IPS-15b (cell line): ENCODE measurements at regions not wholly inside any gene's neighbourhood (a gene's known extent, or its start where the extent isn't known, plus 50 kb on each side); places are given as distances from the start of the nearest gene placed in this dataset.

ENCODE experiments used
- H3K27me3 ChIP-seq: one replicate; pipeline ENCODE4 v1.6.1; 2013; ENCODE audit warnings: low read length; ENCODE audit not compliant: control insufficient read depth, insufficient read depth
- H3K36me3 ChIP-seq: one replicate; pipeline ENCODE4 v1.6.1; 2013; ENCODE audit warnings: low read length; ENCODE audit not compliant: control insufficient read depth, insufficient read depth
- H3K4me1 ChIP-seq: one replicate; pipeline ENCODE4 v1.6.1; 2013; ENCODE audit warnings: mild to moderate bottlenecking, low read length; ENCODE audit not compliant: control insufficient read depth, insufficient read depth
- H3K4me3 ChIP-seq: one replicate; pipeline ENCODE4 v1.5.1; 2013; ENCODE audit warnings: low read depth, low read length
- H3K9ac ChIP-seq: one replicate; pipeline ENCODE4 v1.6.1; 2013; ENCODE audit warnings: low read depth, mild to moderate bottlenecking, low read length
- H3K9me3 ChIP-seq: one replicate; pipeline ENCODE4 v1.6.1; 2013; ENCODE audit warnings: mild to moderate bottlenecking, low read length; ENCODE audit not compliant: control insufficient read depth, insufficient read depth

DNA sequence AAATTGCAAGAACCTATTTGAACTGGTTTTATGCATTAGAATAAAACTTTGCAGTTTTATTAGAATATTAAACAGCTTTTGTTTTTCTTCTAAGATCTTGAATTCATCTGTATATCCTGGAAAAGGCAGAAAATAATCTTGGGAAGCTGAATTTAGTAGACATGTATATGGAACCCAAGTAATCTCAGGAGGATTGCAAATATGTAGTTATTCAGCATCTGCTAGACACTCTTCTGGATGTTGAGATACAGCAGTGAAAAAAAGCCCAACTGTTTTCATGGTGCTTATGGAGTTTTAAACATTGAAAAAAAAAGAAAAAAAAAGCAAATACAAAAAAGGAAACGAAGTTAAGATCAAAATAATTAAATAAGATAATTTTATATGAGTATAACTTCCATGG is 922.2 kb upstream of the SEMA6A start:
- Histone ChIP-seq H3K4me3 (no peak overlapping the region), H3K4me1 (no peaks in the 10 kb centered on the region), H3K9ac (no peak overlapping the region), H3K36me3 (no peaks in the 10 kb centered on the region), H3K27me3 (no peaks in the 10 kb centered on the region), H3K9me3 (no peaks in the 10 kb centered on the region)

DNA sequence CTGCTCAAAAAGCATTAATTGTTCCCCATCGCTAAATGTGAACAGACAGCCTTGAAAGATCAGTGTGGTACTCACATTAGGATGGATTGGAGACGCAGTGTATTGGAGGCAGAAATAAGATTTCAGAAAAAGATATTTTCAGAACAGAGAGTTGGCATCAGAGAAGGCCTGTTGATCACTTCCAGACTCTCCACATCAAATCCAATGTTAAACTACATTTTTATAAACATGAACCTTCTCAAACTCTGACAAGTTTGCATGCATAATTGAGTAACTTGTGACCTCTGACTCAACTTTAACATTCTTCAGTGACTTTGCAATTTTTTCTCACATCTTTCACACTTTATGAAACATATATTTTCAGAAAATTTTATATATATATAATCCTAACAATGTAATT is 919.6 kb upstream of the SEMA6A start:
- Histone ChIP-seq H3K4me1 (no peaks in the 10 kb centered on the region), H3K27me3 (no peaks in the 10 kb centered on the region), H3K36me3 (no peaks in the 10 kb centered on the region), H3K9ac (no peak overlapping the region), H3K9me3 (no peaks in the 10 kb centered on the region), H3K4me3 (no peak overlapping the region)

DNA sequence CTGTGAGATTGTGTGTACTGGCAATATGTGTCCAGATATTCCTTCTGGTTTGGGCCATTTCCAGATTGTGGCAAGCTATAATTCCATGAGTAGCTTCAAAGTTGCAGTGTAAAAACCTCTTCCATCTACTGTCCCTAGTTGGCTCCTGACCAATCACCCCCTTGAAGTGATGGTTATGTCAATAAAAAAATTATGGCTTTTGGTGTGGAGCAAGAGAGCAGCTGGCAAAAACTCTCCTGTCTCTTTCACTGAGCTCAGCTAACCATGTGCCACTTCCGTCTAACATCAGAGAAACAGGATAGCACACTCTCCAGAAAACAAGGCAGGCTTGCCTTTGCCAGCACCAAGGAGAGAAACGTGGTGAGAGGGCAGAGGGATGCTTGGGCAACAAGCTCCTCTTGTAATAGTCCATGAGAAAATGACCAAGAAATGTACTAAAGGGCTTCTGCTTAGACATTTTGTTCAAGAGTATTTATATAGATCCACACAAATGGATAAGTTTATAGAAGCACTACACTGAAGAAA is 914.4 kb upstream of the SEMA6A start:
- Histone ChIP-seq H3K9ac (no peak overlapping the region), H3K9me3 (no peaks in the 10 kb centered on the region), H3K4me1 (no peaks in the 10 kb centered on the region), H3K4me3 (no peak overlapping the region), H3K36me3 (no peaks in the 10 kb centered on the region), H3K27me3 (no peaks in the 10 kb centered on the region)

DNA sequence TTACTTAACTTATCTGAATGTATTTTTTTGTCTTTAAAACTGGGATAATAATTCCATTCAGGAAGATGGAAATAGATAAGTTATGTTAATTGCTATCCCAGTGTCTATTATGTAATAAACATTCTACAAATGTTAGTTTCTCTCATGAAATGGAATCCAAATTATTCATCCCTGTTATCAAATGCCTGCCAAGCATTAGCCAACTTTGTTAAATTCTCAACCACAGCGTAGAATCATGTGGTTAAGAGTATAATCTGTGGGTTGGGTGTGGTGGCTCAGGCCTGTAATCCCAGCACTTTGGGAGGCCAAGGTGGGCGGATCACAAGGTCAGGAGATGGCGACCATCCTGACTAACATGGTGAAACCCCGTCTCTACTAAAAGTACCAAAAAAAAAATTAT is 912.9 kb upstream of the SEMA6A start:
- Histone ChIP-seq H3K9me3 (no peaks in the 10 kb centered on the region), H3K27me3 (no peaks in the 10 kb centered on the region), H3K36me3 (no peaks in the 10 kb centered on the region), H3K4me1 (no peaks in the 10 kb centered on the region), H3K4me3 (no peak overlapping the region), H3K9ac (no peak overlapping the region)

DNA sequence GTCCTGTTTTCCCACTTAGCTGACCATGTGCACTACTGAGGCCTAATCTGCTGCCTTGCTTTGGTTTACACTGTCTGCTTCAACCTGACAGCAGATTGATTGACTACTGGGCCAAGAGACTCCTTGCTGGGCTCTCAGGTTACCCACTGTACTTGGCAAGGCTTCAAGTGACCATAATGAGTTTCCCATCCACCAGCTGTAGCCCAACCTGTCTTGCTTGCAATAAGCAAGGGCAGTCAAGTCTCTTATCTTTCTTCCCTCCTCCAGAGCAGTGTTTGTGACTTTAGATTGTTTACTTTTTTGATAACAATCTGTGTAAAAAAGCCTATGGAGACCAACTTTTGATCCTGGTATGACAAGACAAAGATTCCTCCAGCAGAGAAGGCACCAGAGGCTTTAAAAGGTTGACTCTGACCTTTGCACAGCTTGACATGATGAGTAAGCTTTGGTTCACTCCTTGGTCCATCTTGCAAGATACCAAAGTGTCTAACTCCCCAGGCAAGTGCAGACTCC is 912.3 kb upstream of the SEMA6A start:
- Histone ChIP-seq H3K36me3 (no peaks in the 10 kb centered on the region), H3K27me3 (no peaks in the 10 kb centered on the region), H3K9ac (no peak overlapping the region), H3K4me3 (no peak overlapping the region), H3K4me1 (no peaks in the 10 kb centered on the region), H3K9me3 (no peaks in the 10 kb centered on the region)

DNA sequence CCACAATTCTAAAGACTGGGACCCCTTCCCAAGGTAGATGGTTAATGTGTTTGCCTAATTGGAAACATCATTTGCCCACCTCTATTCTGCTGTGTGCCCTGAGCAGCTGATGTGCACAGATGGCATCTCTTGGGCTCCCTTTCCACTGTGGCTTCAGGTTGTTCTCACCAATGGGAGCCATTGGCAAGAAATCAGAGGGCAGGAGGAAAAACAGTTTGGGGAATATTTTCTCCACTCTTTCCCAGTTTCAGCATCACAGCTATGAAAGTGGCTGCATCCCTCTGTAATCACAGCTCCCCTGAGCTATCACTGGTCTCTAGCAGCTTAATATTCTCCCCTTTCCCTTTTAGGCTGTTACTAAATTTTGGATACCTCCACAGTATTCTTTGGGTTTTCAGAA is 911.6 kb upstream of the SEMA6A start:
- Histone ChIP-seq H3K9ac (no peak overlapping the region), H3K36me3 (no peaks in the 10 kb centered on the region), H3K9me3 (no peaks in the 10 kb centered on the region), H3K4me1 (no peaks in the 10 kb centered on the region), H3K4me3 (no peak overlapping the region), H3K27me3 (no peaks in the 10 kb centered on the region)

DNA sequence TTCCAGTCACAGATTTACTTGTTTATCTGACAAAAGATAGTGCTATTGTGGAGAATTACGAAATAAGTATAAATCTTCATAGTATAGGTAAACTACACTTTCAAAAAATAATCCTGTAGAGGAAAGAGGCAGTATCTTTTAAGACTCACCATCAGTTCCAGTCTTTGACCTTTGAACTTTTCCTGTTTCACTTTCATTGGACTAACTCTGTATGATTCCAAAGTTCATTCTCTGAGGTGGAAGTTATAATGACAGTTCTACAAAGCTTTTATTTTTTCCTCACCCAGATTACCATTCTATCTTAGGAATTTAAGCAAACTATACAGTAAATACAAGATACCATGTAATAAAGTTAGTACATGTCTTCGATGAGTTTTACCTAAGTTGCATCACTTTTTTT is 901.3 kb upstream of the SEMA6A start:
- Histone ChIP-seq H3K4me3 (no peak overlapping the region), H3K27me3 (no peaks in the 10 kb centered on the region), H3K9ac (no peak overlapping the region), H3K9me3 (no peaks in the 10 kb centered on the region), H3K4me1 (no peaks in the 10 kb centered on the region), H3K36me3 (no peaks in the 10 kb centered on the region)

DNA sequence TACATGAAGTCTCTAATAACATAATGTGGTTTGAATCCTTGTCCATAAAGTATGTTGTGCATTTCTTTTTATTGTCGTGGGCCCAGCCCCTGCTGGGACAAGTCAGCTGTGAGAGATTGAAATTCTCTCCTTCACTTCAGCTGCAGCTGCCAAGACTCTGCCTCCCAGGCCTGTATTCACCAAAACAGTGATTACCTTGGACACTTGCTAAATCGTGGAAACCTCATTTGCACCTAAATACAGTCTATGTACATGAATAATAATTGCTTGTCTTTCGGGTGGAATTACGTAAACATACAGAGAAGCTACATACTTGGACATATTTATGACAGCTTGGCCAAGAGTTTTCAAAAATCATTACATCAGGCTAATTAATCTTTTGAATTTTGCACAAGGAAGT is 898.5 kb upstream of the SEMA6A start:
- H3K4me1 ChIP-seq = no peaks in the 10 kb centered on the region
- H3K9ac ChIP-seq = no peak overlapping the region
- no peaks in the 10 kb centered on the region for H3K27me3 ChIP-seq
- H3K4me3 ChIP-seq = no peak overlapping the region
- no peaks in the 10 kb centered on the region for H3K36me3 ChIP-seq
- H3K9me3 ChIP-seq = no peaks in the 10 kb centered on the region

DNA sequence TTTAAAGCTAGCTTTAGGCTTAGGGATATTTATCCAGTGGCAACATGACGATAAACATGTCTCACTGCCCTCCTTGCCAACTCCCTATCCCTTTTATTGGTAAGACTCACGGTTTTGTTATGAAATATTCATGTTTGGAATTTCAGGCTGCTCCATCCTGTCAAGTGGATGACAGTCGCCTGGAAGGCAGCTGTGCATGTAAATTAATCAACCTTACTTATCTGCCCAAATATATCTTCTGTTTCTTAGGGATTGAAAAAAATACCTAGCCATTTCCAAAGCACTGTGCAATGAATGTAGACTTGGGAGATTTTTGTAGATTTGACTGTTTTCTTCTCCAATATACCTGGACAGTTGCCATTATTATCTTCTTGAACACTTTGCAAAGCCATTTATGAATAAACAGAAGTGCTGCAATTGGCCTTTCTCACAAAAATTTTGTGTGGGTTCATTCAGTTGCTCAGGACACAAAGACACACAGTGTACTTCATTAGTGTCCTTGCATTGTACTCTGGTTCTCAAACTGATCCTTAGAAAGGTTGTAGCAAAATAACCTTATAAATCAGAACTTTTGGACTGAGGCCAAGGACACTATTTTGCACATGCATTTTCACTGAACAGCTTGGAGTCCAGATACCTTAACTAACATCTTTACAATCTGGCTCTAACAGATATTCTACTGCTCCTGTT is 889.4 kb upstream of the SEMA6A start:
- no peaks in the 10 kb centered on the region for H3K9me3 ChIP-seq
- H3K27me3 ChIP-seq = no peaks in the 10 kb centered on the region
- H3K36me3 ChIP-seq = no peaks in the 10 kb centered on the region
- no peaks in the 10 kb centered on the region for H3K4me1 ChIP-seq
- no peak overlapping the region for H3K4me3 ChIP-seq
- H3K9ac ChIP-seq = no peak overlapping the region

DNA sequence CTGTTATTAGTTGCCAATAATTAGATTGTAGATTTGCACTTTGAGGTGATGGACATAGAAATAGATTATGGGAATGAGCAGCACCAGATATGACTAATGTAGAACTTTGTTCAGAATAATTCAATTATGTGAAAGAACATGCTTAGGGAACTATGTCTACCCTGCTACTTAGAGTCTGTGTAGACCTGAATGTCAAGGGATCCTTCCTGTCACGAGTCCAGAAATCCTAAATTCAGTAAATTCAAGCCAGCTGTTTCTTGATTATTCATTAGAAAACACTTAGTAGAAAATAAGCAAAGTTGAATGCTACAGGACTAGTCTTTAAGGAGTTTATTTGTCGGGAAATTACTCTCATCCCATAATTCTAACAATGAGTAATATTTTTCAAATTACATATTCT is 887.3 kb upstream of the SEMA6A start:
- Histone ChIP-seq H3K4me1 (no peaks in the 10 kb centered on the region), H3K27me3 (no peaks in the 10 kb centered on the region), H3K9ac (no peak overlapping the region), H3K4me3 (no peak overlapping the region), H3K36me3 (no peaks in the 10 kb centered on the region), H3K9me3 (no peaks in the 10 kb centered on the region)

DNA sequence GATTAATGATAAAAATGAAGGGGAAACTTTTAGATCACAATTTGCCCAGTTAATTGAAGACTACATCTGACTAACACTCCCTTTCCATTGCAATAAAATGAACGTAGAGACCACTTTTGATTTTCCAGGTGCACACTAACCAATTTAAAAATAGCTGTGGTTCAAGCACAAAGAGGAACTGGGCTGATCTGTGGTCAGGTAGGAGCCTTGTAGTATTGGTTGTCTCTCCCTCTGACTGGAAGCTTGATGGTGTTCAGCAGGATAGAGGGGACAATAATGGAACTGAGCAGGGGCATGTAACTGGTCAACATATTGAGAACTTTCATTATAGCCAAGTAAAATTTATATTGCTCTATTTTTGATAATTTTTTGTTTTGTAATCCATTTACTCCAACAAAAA is 886.8 kb upstream of the SEMA6A start:
- Histone ChIP-seq H3K9me3 (no peaks in the 10 kb centered on the region), H3K4me3 (no peak overlapping the region), H3K36me3 (no peaks in the 10 kb centered on the region), H3K9ac (no peak overlapping the region), H3K4me1 (no peaks in the 10 kb centered on the region), H3K27me3 (no peaks in the 10 kb centered on the region)

DNA sequence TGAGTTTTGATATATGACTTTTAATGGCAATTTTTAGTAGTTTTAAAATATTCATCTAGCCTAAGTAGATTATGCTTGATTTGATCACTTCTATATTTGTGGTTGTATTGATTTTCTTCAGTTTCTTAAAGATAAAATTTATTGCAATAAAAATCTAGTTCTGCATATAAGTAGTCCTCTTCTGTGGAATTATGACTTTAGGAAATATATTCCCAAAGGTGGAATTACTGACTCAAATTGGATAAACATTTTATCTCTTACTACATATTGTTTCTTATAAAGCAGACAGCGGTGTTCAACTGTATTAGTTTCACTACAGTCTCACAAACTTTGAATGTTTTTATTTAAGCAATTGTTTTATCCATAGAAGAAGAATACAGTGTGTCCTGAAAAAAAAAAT is 883.0 kb upstream of the SEMA6A start:
- no peaks in the 10 kb centered on the region for H3K4me1 ChIP-seq
- H3K27me3 ChIP-seq = no peaks in the 10 kb centered on the region
- H3K36me3 ChIP-seq = no peaks in the 10 kb centered on the region
- H3K4me3 ChIP-seq = no peak overlapping the region
- no peak overlapping the region for H3K9ac ChIP-seq
- no peaks in the 10 kb centered on the region for H3K9me3 ChIP-seq
